Cardiac muscle cell (in vitro differentiated cells and primary cell): ENCODE measurements at regions not wholly inside any gene's neighbourhood (a gene's known extent, or its start where the extent isn't known, plus 50 kb on each side); places are given as distances from the start of the nearest gene placed in this dataset.

Experiments used
- DNase-seq, 2 donors: peaks; one replicate each; pipeline versions ENCODE4 v3.0.0 to v3.0.0-alpha.2; 2010 to 2017; ENCODE audit warnings: low read depth in 1 of 2, low spot score in 1 of 2
- H3K27ac ChIP-seq: fragments of 200-600 bp; sonication (generic); 2 replicates; pipeline ENCODE4 v1.5.1; 2016
- H3K27me3 ChIP-seq: fragments of 200-600 bp; sonication (generic); 2 replicates; pipeline ENCODE4 v1.6.0; 2016; ENCODE audit warnings: control low read depth
- H3K36me3 ChIP-seq: fragments of 200-600 bp; sonication (generic); 2 replicates; pipeline ENCODE4 v1.5.1; 2016; ENCODE audit warnings: control low read depth
- H3K4me1 ChIP-seq: fragments of 200-600 bp; sonication (generic); 2 replicates; pipeline ENCODE4 v1.8.1; 2017; ENCODE audit warnings: low read depth, mild to moderate bottlenecking, mixed run types
- H3K4me3 ChIP-seq: fragments of 200-600 bp; sonication (generic); 2 replicates; pipeline ENCODE4 v1.5.1; 2016; ENCODE audit warnings: mild to moderate bottlenecking
- H3K9me3 ChIP-seq: fragments of 200-600 bp; sonication (generic); 2 replicates; pipeline ENCODE4 v1.5.1; 2017; ENCODE audit warnings: low read depth, mild to moderate bottlenecking, control low read depth
- CTCF ChIP-seq: IDR thresholded peaks from 2 replicates; pipeline ENCODE4 v1.5.1; 2012; ENCODE audit warnings: low read depth, mild to moderate bottlenecking, low read length

- no peaks in the 10 kb centered on the region for H3K27me3 ChIP-seq
Observed at GRCh38 chr4:111713276-111713675, 432.0 kb upstream of the FAM241A start.

GRCh38 chr4:111717921-111718320 lies 427.3 kb upstream of the FAM241A start:
- H3K4me1 ChIP-seq = no peaks in the 10 kb centered on the region
- H3K36me3 ChIP-seq = no peaks in the 10 kb centered on the region
- peaks cover 3% of the 10 kb centered on the region for H3K27me3 ChIP-seq
- no peaks in the 10 kb centered on the region for H3K9me3 ChIP-seq
- TF ChIP-seq CTCF = no peak
- no peak for DNase-seq
- no peak overlapping the region for H3K27ac ChIP-seq
- H3K4me3 ChIP-seq = no peak overlapping the region

More at GRCh38 chr4:111713276-111713675, 432.0 kb upstream of the FAM241A start:
- H3K4me3 ChIP-seq = no peak overlapping the region
- no peaks in the 10 kb centered on the region for H3K4me1 ChIP-seq
- no peak for DNase-seq
- H3K27ac ChIP-seq = no peak overlapping the region
- H3K9me3 ChIP-seq = no peaks in the 10 kb centered on the region
- H3K36me3 ChIP-seq = no peaks in the 10 kb centered on the region
- TF ChIP-seq CTCF = no peak

- no peaks in the 10 kb centered on the region for H3K4me1 ChIP-seq
- no peaks in the 10 kb centered on the region for H3K9me3 ChIP-seq
- H3K4me3 ChIP-seq = no peak overlapping the region
- H3K27me3 ChIP-seq = peaks cover 3% of the 10 kb centered on the region
- no peaks in the 10 kb centered on the region for H3K36me3 ChIP-seq
- H3K27ac ChIP-seq = no peak overlapping the region
- DNase-seq = no peak
- no peak for TF ChIP-seq CTCF
Observed at GRCh38 chr4:111718763-111719559, 426.3 kb upstream of the FAM241A start.

- Histone ChIP-seq H3K4me3 (no peak overlapping the region), H3K36me3 (no peaks in the 10 kb centered on the region), H3K27me3 (peaks cover 3% of the 10 kb centered on the region), H3K4me1 (no peaks in the 10 kb centered on the region), H3K9me3 (no peaks in the 10 kb centered on the region), H3K27ac (no peak overlapping the region)
- no peak for TF ChIP-seq CTCF
- DNase-seq = no peak
Observed at GRCh38 chr4:111720866-111721265, 424.4 kb upstream of the FAM241A start.

GRCh38 chr4:111722213-111722720 lies 423.0 kb upstream of the FAM241A start:
- Histone ChIP-seq H3K4me3 (no peak overlapping the region), H3K36me3 (no peaks in the 10 kb centered on the region), H3K9me3 (no peaks in the 10 kb centered on the region), H3K4me1 (no peaks in the 10 kb centered on the region), H3K27ac (no peak overlapping the region), H3K27me3 (peaks cover 3% of the 10 kb centered on the region)
- no peak for TF ChIP-seq CTCF
- DNase-seq = no peak
